Right lobe of liver (tissue), 4 donors: ENCODE measurements at regions not wholly inside any gene's neighbourhood (a gene's known extent, or its start where the extent isn't known, plus 50 kb on each side); places are given as distances from the start of the nearest gene placed in this dataset.

Experiments used
- CTCF ChIP-seq, 4 donors: fragments of 200-600 bp in 3 of 4; fragments of 450-650 bp in 1 of 4; IDR thresholded peaks; one replicate each; pipeline versions ENCODE4 v1.5.1 to v1.8.0; 2016 to 2022; ENCODE audit warnings: antibody characterized with exemption in 4 of 4, mild to moderate bottlenecking in 2 of 4
- POLR2A ChIP-seq: fragments of 450-650 bp; IDR thresholded peaks from one replicate; pipeline ENCODE4 v1.6.1; 2017; ENCODE audit warnings: antibody characterized with exemption, mild to moderate bottlenecking
- donor health status: DM: no; HTN: no; CAD: no.
- donor health status: DM: no; HTN: no; CAD: no.
- donor health status: DM: no; HTN: yes; CAD: no.

DNA sequence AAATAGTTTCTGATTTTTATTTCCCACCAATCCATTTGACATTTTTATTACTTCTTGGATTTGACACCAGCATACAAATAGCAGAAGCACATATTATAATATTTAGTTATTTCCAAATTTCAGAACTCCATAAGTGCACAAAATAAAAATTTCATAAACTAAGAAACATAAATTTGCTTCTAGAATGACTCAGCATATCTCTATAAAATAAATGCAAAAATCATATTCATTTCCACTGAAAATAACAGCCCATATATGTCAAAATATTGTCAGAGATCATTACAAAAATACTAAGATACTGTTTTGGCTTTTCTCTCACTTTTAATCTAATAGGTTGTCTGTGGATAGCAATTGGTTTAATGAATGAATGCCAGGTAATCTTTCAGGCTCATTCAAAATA lies 1654.2 kb downstream of the PCDH19 start:
- TF ChIP-seq CTCF (IDR thresholded peaks at IDR 0.05): no peak
- TF ChIP-seq POLR2A: no peak
